Kidney epithelial cell (primary cell): ENCODE measurements at regions not wholly inside any gene's neighbourhood (a gene's known extent, or its start where the extent isn't known, plus 50 kb on each side); places are given as distances from the start of the nearest gene placed in this dataset.

Experiments used
- DNase-seq: peaks from one replicate; pipeline ENCODE4 v3.0.0-alpha.2; 2010; ENCODE audit warnings: low read depth
- H3K27me3 ChIP-seq: 2 replicates; pipeline ENCODE4 v1.6.0; 2011; ENCODE audit warnings: low read length; ENCODE audit not compliant: control insufficient read depth, insufficient read depth
- H3K36me3 ChIP-seq: 2 replicates; pipeline ENCODE4 v1.5.1; 2011; ENCODE audit warnings: low read length; ENCODE audit not compliant: control insufficient read depth, insufficient read depth
- H3K4me3 ChIP-seq: 2 replicates; pipeline ENCODE4 v1.5.1; 2011; ENCODE audit warnings: low read depth, mild to moderate bottlenecking, control low read depth, low read length
- TF ChIP-seq, protein P1 (sequence below): IDR thresholded peaks from 2 replicates; pipeline ENCODE4 v1.5.1; 2011; ENCODE audit warnings: mild to moderate bottlenecking, moderate library complexity, low read length, control low read depth, inconsistent platforms; ENCODE audit not compliant: insufficient read depth, poor library complexity, severe bottlenecking

DNA sequence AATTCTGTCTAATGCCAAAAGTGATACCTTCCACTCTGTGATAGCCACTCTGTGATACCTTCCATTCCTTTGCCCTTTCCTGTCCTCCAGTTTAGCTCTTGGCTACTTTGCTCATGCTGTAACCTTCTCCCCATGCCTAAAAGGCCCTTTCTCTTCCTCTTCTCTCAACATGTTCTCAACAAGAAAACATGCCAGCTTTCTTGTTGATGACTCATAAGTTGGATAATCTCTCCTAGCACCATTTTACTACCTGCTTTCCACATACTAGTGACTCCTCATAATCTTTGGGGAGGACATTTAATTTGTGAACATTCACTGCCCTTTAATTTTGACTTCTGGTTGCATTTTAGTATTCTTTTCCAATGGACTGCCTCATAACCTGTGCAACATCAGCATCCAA is 55.9 kb upstream of the NT5C1B start:
- H3K4me3 ChIP-seq, result no peak overlapping the region
- no peaks in the 10 kb centered on the region for H3K36me3 ChIP-seq
- TF ChIP-seq, protein P1, sequence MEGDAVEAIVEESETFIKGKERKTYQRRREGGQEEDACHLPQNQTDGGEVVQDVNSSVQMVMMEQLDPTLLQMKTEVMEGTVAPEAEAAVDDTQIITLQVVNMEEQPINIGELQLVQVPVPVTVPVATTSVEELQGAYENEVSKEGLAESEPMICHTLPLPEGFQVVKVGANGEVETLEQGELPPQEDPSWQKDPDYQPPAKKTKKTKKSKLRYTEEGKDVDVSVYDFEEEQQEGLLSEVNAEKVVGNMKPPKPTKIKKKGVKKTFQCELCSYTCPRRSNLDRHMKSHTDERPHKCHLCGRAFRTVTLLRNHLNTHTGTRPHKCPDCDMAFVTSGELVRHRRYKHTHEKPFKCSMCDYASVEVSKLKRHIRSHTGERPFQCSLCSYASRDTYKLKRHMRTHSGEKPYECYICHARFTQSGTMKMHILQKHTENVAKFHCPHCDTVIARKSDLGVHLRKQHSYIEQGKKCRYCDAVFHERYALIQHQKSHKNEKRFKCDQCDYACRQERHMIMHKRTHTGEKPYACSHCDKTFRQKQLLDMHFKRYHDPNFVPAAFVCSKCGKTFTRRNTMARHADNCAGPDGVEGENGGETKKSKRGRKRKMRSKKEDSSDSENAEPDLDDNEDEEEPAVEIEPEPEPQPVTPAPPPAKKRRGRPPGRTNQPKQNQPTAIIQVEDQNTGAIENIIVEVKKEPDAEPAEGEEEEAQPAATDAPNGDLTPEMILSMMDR, result no peak
- H3K27me3 ChIP-seq, result no peaks in the 10 kb centered on the region
- no peak for DNase-seq

- Histone ChIP-seq H3K4me3 (no peak overlapping the region), H3K36me3 (no peaks in the 10 kb centered on the region), H3K27me3 (no peaks in the 10 kb centered on the region)
- TF ChIP-seq, protein P1, result no peak
- DNase-seq, result no peak
Observed at GRCh38 chr2:18644115-18644462, 54.7 kb upstream of the NT5C1B start.

GRCh38 chr2:18643326-18644114 is 54.2 kb upstream of the NT5C1B start:
- TF ChIP-seq, protein P1, result no peak
- DNase-seq, result no peak
- Histone ChIP-seq H3K4me3 (no peak overlapping the region), H3K27me3 (no peaks in the 10 kb centered on the region), H3K36me3 (no peaks in the 10 kb centered on the region)

DNA sequence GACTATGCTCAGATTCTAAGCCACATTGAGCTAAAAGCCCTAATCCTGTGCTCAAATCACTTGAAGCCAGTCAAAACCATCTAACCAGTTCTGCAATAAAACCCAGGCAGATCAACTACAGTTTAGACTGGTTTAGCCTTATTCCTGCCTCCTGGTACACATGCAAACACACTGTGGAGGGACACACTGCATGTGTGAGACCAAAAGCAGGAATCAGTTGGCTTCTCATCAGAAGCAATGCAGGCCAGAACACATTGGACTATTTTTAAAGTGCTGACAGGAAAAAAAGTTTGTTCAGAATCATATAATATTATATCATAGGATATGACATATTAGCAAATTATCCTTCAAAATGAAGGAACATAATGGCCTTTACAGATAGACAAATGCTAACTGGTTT is 52.5 kb upstream of the NT5C1B start:
- no peaks in the 10 kb centered on the region for H3K36me3 ChIP-seq
- no peaks in the 10 kb centered on the region for H3K27me3 ChIP-seq
- TF ChIP-seq, protein P1, result no peak
- no peak for DNase-seq
- no peak overlapping the region for H3K4me3 ChIP-seq

GRCh38 chr2:18639756-18640453 is 50.5 kb upstream of the NT5C1B start:
- H3K27me3 ChIP-seq, result no peaks in the 10 kb centered on the region
- DNase-seq, result no peak
- TF ChIP-seq, protein P1, result no peak
- no peaks in the 10 kb centered on the region for H3K36me3 ChIP-seq
- no peak overlapping the region for H3K4me3 ChIP-seq
